T-helper 17 cell (primary cell): ENCODE measurements at regions not wholly inside any gene's neighbourhood (a gene's known extent, or its start where the extent isn't known, plus 50 kb on each side); places are given as distances from the start of the nearest gene placed in this dataset.
"Not testable (repeated sequence)": the region's sequence is repeated elsewhere in the genome, so short reads cannot be mapped to it uniquely, and the experiment has no call there.

Source experiments
- ATAC-seq: fragments of 150-1000 bp; cut with Tn5 transposase; 2 replicates; pipeline ENCODE4 v1.10.0; 2021; ENCODE audit warnings: mild to moderate bottlenecking, moderate library complexity
- DNase-seq, 3 donors: peaks; one replicate each; pipeline versions ENCODE4 v3.0.0 to v3.0.0-alpha.2; 2020 to 2021
- H3K9me3 ChIP-seq: one replicate; pipeline ENCODE4 v1.7.0; 2013; ENCODE audit warnings: low read length, mild to moderate bottlenecking; ENCODE audit not compliant: control insufficient read depth, poor library complexity, severe bottlenecking
- H3K27ac Mint-ChIP-seq: one replicate; pipeline ENCODE4 v1.8.0; 2022; ENCODE audit warnings: mild to moderate bottlenecking, moderate library complexity, mixed read lengths
- H3K27me3 Mint-ChIP-seq: one replicate; pipeline ENCODE4 v1.8.0; 2022; ENCODE audit warnings: mixed read lengths
- H3K36me3 Mint-ChIP-seq: one replicate; pipeline ENCODE4 v1.8.0; 2022; ENCODE audit warnings: low read depth, mixed read lengths
- H3K4me1 Mint-ChIP-seq: one replicate; pipeline ENCODE4 v1.8.0; 2022; ENCODE audit warnings: mild to moderate bottlenecking, mixed read lengths
- H3K4me3 Mint-ChIP-seq: one replicate; pipeline ENCODE4 v1.8.0; 2022; ENCODE audit warnings: mild to moderate bottlenecking, moderate library complexity, mixed read lengths

GRCh38 chr10:35993591-35994515 lies 351.8 kb upstream of the FZD8 start:
- DNase-seq (no peak), ATAC-seq (no peak)
- H3K9me3 ChIP-seq = no peaks in the 10 kb centered on the region
- Mint-ChIP-seq H3K36me3 (no peaks in the 10 kb centered on the region), H3K27me3 (no peaks in the 10 kb centered on the region), H3K4me3 (no peak overlapping the region), H3K4me1 (no peaks in the 10 kb centered on the region), H3K27ac (no peak overlapping the region)

- no peaks in the 10 kb centered on the region for H3K9me3 ChIP-seq
- Mint-ChIP-seq H3K4me3 (no peak overlapping the region), H3K4me1 (no peaks in the 10 kb centered on the region), H3K27ac (no peak overlapping the region), H3K27me3 (no peaks in the 10 kb centered on the region), H3K36me3 (no peaks in the 10 kb centered on the region)
- DNase-seq = no peak
- no peak for ATAC-seq
Measured at GRCh38 chr10:35992107-35992506, 350.0 kb upstream of the FZD8 start.

DNA sequence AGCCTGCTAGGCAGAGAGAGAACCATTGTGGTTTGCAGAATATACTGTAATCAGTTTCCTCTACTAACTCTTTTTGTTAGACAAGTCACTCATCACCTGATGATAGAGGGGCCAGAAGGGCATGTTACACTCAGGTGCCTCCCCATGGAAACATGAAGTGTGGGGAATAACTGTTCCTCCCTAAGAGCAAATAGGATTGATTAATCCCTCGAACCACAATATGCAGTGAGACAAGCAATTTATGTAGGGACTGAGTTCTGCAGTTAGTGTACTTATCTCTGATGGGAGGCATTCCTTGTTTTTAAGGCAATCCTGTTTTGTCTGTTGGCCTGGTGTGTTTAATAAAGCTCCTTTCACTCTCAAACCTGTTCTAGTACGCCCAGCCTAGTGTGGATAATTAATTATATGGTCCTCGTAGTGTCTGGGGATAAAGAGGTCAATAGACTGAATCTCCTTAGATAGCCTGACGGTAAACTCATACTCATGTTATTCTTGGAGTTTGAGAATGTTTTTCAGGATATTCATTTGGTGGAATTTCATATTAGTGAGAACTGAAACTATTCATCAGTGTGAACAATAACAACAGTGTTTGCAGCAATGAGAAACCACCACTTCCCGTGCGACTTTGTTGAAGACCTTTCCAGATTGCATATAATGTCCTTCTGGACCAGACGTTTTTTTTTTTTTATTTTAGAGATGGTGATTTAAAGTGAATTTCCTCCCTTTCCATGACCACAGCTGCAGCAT lies 344.8 kb upstream of the FZD8 start:
- Mint-ChIP-seq H3K4me3 (no peak overlapping the region), H3K27me3 (no peaks in the 10 kb centered on the region), H3K27ac (no peak overlapping the region), H3K4me1 (no peaks in the 10 kb centered on the region), H3K36me3 (no peaks in the 10 kb centered on the region)
- DNase-seq (no peak), ATAC-seq (no peak)
- no peaks in the 10 kb centered on the region for H3K9me3 ChIP-seq

DNA sequence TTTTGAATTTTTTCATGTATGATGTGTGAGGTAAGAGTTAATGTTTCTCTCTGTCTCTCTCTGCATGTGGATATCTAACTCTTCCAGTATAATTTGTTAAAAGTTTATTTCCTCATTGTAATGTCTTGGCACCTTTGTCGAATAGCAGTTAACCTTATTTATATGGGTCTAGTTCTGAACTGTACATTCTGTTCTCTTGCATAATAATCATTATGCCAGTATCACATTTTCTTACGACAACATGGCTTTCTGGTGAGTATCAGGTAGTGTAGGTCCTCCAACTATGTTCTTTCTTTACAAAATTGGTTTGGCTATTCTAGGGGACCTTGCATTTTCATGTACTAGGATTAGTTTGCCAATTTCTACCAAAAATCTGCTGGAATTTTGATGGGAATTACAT lies 337.0 kb upstream of the FZD8 start:
- no peak for DNase-seq
- Mint-ChIP-seq H3K4me1 (no peaks in the 10 kb centered on the region), H3K36me3 (no peaks in the 10 kb centered on the region), H3K4me3 (no peak overlapping the region), H3K27ac (no peak overlapping the region), H3K27me3 (no peaks in the 10 kb centered on the region)
- H3K9me3 ChIP-seq = no peaks in the 10 kb centered on the region
- ATAC-seq = no peak

DNA sequence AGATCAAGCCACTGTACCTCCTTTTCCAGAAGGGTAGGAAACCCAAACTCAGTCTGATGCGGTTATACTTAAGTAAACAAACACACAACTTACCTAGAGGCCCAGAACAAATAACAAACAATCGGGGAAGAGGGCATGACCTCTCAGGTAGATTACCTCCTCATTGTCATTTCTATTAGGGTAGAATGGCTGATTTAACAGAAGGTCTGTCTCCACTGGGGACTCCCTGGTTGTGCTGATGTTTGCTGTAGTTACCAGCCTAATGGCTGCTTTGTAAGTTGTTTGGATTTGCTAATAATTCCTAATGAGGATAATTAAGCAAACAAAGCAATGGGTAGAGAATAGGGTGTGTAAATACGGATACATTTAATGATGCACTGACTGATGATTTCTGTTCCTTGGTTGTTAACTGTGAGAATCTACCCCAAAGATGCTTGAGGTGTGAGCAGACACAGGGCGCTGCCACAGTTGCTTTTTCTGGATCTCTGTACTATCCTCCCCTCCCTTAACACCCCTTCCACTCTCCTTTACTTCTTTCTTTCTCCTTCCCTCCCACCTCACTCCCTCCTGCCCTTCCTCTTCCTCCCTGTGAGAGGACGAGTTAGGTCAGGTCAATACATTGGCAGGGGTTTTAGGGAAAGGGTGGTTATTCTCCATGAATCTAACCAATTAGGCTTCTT lies 332.0 kb upstream of the FZD8 start:
- H3K36me3 Mint-ChIP-seq, H3K27me3 Mint-ChIP-seq, ATAC-seq: not testable (repeated sequence)

GRCh38 chr10:35972275-35972674 lies 330.2 kb upstream of the FZD8 start:
- no peak for ATAC-seq
- no peaks in the 10 kb centered on the region for H3K4me1 Mint-ChIP-seq
- H3K4me3 Mint-ChIP-seq = no peak overlapping the region

More for the DNA sequence above, 332.0 kb upstream of the FZD8 start:
- H3K4me1 Mint-ChIP-seq, H3K27ac Mint-ChIP-seq, DNase-seq, H3K9me3 ChIP-seq, H3K4me3 Mint-ChIP-seq: not testable (repeated sequence)

GRCh38 chr10:35971397-35971796 lies 329.3 kb upstream of the FZD8 start:
- no peaks in the 10 kb centered on the region for H3K4me1 Mint-ChIP-seq
- no peaks in the 10 kb centered on the region for H3K27me3 Mint-ChIP-seq
- no peak for DNase-seq
- no peak for ATAC-seq
- no peaks in the 10 kb centered on the region for H3K9me3 ChIP-seq
- no peaks in the 10 kb centered on the region for H3K36me3 Mint-ChIP-seq
- H3K4me3 Mint-ChIP-seq = no peak overlapping the region
- no peak overlapping the region for H3K27ac Mint-ChIP-seq

More at GRCh38 chr10:35972275-35972674, 330.2 kb upstream of the FZD8 start:
- no peaks in the 10 kb centered on the region for H3K9me3 ChIP-seq
- Mint-ChIP-seq H3K36me3 (no peaks in the 10 kb centered on the region), H3K27ac (no peak overlapping the region), H3K27me3 (no peaks in the 10 kb centered on the region)
- no peak for DNase-seq

GRCh38 chr10:35963685-35964084 lies 321.6 kb upstream of the FZD8 start:
- no peaks in the 10 kb centered on the region for H3K36me3 Mint-ChIP-seq
- no peaks in the 10 kb centered on the region for H3K9me3 ChIP-seq
- no peak overlapping the region for H3K27ac Mint-ChIP-seq
- ATAC-seq (no peak), DNase-seq (no peak)
- no peaks in the 10 kb centered on the region for H3K27me3 Mint-ChIP-seq
- H3K4me1 Mint-ChIP-seq = no peaks in the 10 kb centered on the region
- no peak overlapping the region for H3K4me3 Mint-ChIP-seq

- no peak overlapping the region for H3K27ac Mint-ChIP-seq
- H3K4me3 Mint-ChIP-seq = no peak overlapping the region
- no peaks in the 10 kb centered on the region for H3K4me1 Mint-ChIP-seq
- H3K27me3 Mint-ChIP-seq = no peaks in the 10 kb centered on the region
- ATAC-seq = no peak
- no peaks in the 10 kb centered on the region for H3K36me3 Mint-ChIP-seq
- no peaks in the 10 kb centered on the region for H3K9me3 ChIP-seq
- DNase-seq = no peak
Measured at GRCh38 chr10:35961501-35961900, 319.4 kb upstream of the FZD8 start.

GRCh38 chr10:35959252-35959651 lies 317.2 kb upstream of the FZD8 start:
- no peak overlapping the region for H3K4me3 Mint-ChIP-seq
- no peaks in the 10 kb centered on the region for H3K4me1 Mint-ChIP-seq
- DNase-seq (no peak), ATAC-seq (no peak)
- H3K27ac Mint-ChIP-seq = no peak overlapping the region
- no peaks in the 10 kb centered on the region for H3K36me3 Mint-ChIP-seq
- no peaks in the 10 kb centered on the region for H3K27me3 Mint-ChIP-seq
- H3K9me3 ChIP-seq = no peaks in the 10 kb centered on the region

- not testable (repeated sequence) for ATAC-seq, H3K27me3 Mint-ChIP-seq, H3K36me3 Mint-ChIP-seq, H3K27ac Mint-ChIP-seq, DNase-seq, H3K4me3 Mint-ChIP-seq, H3K9me3 ChIP-seq, H3K4me1 Mint-ChIP-seq
Measured at GRCh38 chr10:35958609-35959008, 316.5 kb upstream of the FZD8 start.

GRCh38 chr10:35950701-35951100 lies 308.6 kb upstream of the FZD8 start:
- no peaks in the 10 kb centered on the region for H3K4me1 Mint-ChIP-seq
- no peak overlapping the region for H3K27ac Mint-ChIP-seq
- no peaks in the 10 kb centered on the region for H3K9me3 ChIP-seq
- ATAC-seq (no peak), DNase-seq (no peak)
- H3K27me3 Mint-ChIP-seq = no peaks in the 10 kb centered on the region
- peak overlapping the region; percentile 12 for H3K4me3 Mint-ChIP-seq
- H3K36me3 Mint-ChIP-seq = no peaks in the 10 kb centered on the region

DNA sequence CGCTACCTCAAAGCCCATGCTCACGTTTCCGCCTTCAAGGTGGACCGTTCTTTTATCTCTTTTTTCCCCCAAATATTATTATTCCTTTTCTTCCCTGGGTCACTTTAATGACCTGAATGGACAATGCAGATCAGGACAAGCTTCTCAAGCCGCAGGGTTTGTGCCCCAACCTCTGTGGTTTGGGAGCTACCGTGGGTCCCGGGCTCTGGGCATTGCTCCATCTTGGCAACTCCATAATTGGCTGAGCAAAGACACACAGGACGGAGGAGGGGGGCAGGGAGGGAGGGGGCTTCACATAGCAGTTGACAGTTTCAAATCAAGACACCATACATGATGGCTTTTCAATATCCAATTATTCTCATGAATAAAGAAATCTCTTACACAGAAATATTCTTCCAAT lies 308.1 kb upstream of the FZD8 start:
- DNase-seq = no peak
- Mint-ChIP-seq H3K4me1 (no peaks in the 10 kb centered on the region), H3K27ac (no peak overlapping the region), H3K4me3 (no peak overlapping the region), H3K27me3 (no peaks in the 10 kb centered on the region), H3K36me3 (no peaks in the 10 kb centered on the region)
- no peak for ATAC-seq
- H3K9me3 ChIP-seq = no peaks in the 10 kb centered on the region
